ENCODE measurements at regions not wholly inside any gene's neighbourhood (a gene's known extent, or its start where the extent isn't known, plus 50 kb on each side); places are given as distances from the start of the nearest gene placed in this dataset.

- Histone ChIP-seq H3K9me2 (ENCODE audit: insufficient read depth) (no peaks in the 10 kb centered on the region), H3K27me3 (ENCODE audit: insufficient read depth, low read length) (no peaks in the 10 kb centered on the region), H3K9me3 (ENCODE audit: control insufficient read depth in 1 of 2, insufficient read depth in 1 of 2, low read depth in 1 of 2, low read length in 2 of 2) (no peaks in the 10 kb centered on the region), H3K36me3 (ENCODE audit: control insufficient read depth in 1 of 2, insufficient read depth in 2 of 2, low read length in 2 of 2) (no peaks in the 10 kb centered on the region), H3K9ac (ENCODE audit: low read length) (no peak overlapping the region), H3K4me2 (ENCODE audit: low read length) (no peak overlapping the region), H2AFZ (ENCODE audit: low read depth, low read length, poor library complexity, severe bottlenecking) (no peak overlapping the region), H3K27ac (ENCODE audit: low read depth, low read length) (no peak overlapping the region), H3K79me2 (ENCODE audit: insufficient read depth, low read length) (no peaks in the 10 kb centered on the region), H3K4me3 (replicated peaks in 1 of 2; ENCODE audit: low read depth in 1 of 2, low read length in 2 of 2) (no peak overlapping the region), H4K20me1 (ENCODE audit: insufficient read depth) (no peaks in the 10 kb centered on the region), H3K4me1 (ENCODE audit: control insufficient read depth in 1 of 2, insufficient read depth in 2 of 2, low read length in 2 of 2) (no peaks in the 10 kb centered on the region)
- BruUV-seq (replicated peaks): no TSS peak
- ChIA-PET RAD21 (ENCODE audit: low non-redundant PET in 1 of 2, low total read pairs in 2 of 2, uncharacterized antibody in 2 of 2, unreplicated experiment in 2 of 2) (no interaction called here), CTCF (no interaction called here), POLR2A (no interaction called here)
- intact Hi-C loops (cut with micrococcal nuclease): no loop called here
- no peak for DNase-seq (ENCODE audit: low read depth, low spot score)
- TF ChIP-seq EZH2phosphoT487 (IDR thresholded peaks at IDR 0.05; ENCODE audit: borderline replicate concordance): no peak
- TF ChIP-seq EGR1 (IDR thresholded peaks at IDR 0.05; ENCODE audit: low read depth): no peak
- no peak for TF ChIP-seq POLR2AphosphoS5 (IDR thresholded peaks at IDR 0.05; ENCODE audit: low read depth, low read length)
- no peak for TF ChIP-seq POLR2A (IDR thresholded peaks at IDR 0.05; ENCODE audit: borderline replicate concordance, extremely low read depth, insufficient read depth, insufficient read length)
- no peak for TF ChIP-seq ZFX (IDR thresholded peaks at IDR 0.05)
- no peak for TF ChIP-seq MAX (IDR thresholded peaks at IDR 0.05)
- TF ChIP-seq CTCF (IDR thresholded peaks at IDR 0.05 in 2 of 3, conservative IDR thresholded peaks at IDR 0.05 in 1 of 3; ENCODE audit: borderline replicate concordance in 1 of 3, insufficient read depth in 1 of 3, low read depth in 2 of 3, low read length in 2 of 3): no peak
- no peak for TF ChIP-seq EZH2 (IDR thresholded peaks at IDR 0.05)
- TF ChIP-seq, protein P1, sequence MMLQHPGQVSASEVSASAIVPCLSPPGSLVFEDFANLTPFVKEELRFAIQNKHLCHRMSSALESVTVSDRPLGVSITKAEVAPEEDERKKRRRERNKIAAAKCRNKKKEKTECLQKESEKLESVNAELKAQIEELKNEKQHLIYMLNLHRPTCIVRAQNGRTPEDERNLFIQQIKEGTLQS (IDR thresholded peaks at IDR 0.05): no peak
- TF ChIP-seq ZNF274 (IDR thresholded peaks at IDR 0.05; ENCODE audit: low read depth, low read length): no peak
- no peak for TF ChIP-seq ELF1 (IDR thresholded peaks at IDR 0.05; ENCODE audit: borderline replicate concordance, low read depth)
- TF ChIP-seq ZBTB33 (IDR thresholded peaks at IDR 0.05; ENCODE audit: extremely low read depth, insufficient replicate concordance, low read length): no peak
- ATAC-seq: no peak
Observed at GRCh38 chr4:32460972-32461371, 1740.8 kb downstream of the PCDH7 start.

Data from HCT116 (cell line).